Adipocyte (in vitro differentiated cells): ENCODE measurements at regions not wholly inside any gene's neighbourhood (a gene's known extent, or its start where the extent isn't known, plus 50 kb on each side); places are given as distances from the start of the nearest gene placed in this dataset.

ENCODE experiments used
- DNase-seq: peaks from one replicate; pipeline ENCODE4 v3.0.0-alpha.2; 2015; ENCODE audit warnings: low read depth
- H3K27me3 ChIP-seq: replicated peaks from 2 replicates; pipeline ENCODE4 v1.7.0; 2013; ENCODE audit warnings: mild to moderate bottlenecking, low read length, moderate library complexity; ENCODE audit not compliant: control insufficient read depth, insufficient read depth
- H3K36me3 ChIP-seq: 2 replicates; pipeline ENCODE4 v1.7.0; 2013; ENCODE audit warnings: low read length, mild to moderate bottlenecking, moderate library complexity; ENCODE audit not compliant: control insufficient read depth, insufficient read depth, severe bottlenecking
- H3K4me1 ChIP-seq: 2 replicates; pipeline ENCODE4 v1.7.0; 2013; ENCODE audit warnings: mild to moderate bottlenecking, low read length, moderate library complexity; ENCODE audit not compliant: control insufficient read depth, insufficient read depth
- H3K4me3 ChIP-seq: 2 replicates; pipeline ENCODE4 v1.7.0; 2013; ENCODE audit warnings: mild to moderate bottlenecking, low read length, moderate library complexity
- H3K9ac ChIP-seq: 2 replicates; pipeline ENCODE4 v1.7.0; 2013; ENCODE audit warnings: mild to moderate bottlenecking, low read length, moderate library complexity
- H3K9me3 ChIP-seq: 2 replicates; pipeline ENCODE4 v1.7.0; 2013; ENCODE audit warnings: mild to moderate bottlenecking, low read length, moderate library complexity; ENCODE audit not compliant: control insufficient read depth

DNA sequence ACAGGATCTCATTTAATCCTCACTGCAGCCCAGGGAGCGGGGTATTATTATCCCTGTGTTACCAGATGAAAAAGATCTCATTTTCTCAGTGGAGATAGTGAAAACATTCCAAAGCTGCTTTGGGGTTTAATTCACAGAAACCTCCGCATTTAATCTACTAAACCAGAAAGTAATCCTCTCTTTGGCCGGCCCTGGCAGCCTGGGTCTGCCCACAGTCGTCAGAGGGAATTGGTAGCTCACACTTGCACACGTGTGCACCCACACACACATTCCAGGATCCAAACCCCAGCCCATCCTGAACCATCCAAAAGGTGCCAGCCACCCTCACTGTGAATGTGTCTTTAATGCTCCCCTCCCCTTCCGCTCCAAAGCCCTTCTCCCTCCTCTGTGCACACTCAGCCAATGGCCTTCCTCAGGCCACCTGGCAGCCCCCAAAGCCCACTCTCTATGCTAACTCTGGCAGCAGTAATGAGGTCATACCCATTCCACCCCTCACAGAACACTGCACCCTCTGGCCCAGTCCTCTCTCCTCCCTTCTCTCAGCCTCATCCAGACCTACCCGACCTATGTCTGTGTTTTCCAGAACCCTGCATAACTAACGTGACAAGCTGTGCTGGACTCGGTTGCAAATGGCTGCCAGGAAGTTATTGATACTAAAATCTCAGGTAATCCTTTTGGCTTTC is 466.2 kb downstream of the SOX6 start:
- Histone ChIP-seq H3K4me3 (no peak overlapping the region), H3K27me3 (peaks cover 44% of the 10 kb centered on the region), H3K9ac (no peak overlapping the region), H3K4me1 (no peaks in the 10 kb centered on the region), H3K36me3 (no peaks in the 10 kb centered on the region), H3K9me3 (no peaks in the 10 kb centered on the region)
- peak; percentile 61 for DNase-seq

- DNase-seq: peak; percentile 56
- H3K36me3 ChIP-seq: no peaks in the 10 kb centered on the region
- H3K4me1 ChIP-seq: peaks cover 6% of the 10 kb centered on the region
- no peak overlapping the region for H3K4me3 ChIP-seq
- no peak overlapping the region for H3K9ac ChIP-seq
- H3K27me3 ChIP-seq: peaks cover 52% of the 10 kb centered on the region
- H3K9me3 ChIP-seq: no peaks in the 10 kb centered on the region
Measured at GRCh38 chr11:15893080-15893492, 463.3 kb downstream of the SOX6 start.

GRCh38 chr11:15896026-15896425 is 460.3 kb downstream of the SOX6 start:
- H3K9ac ChIP-seq: no peak overlapping the region
- no peak for DNase-seq
- no peaks in the 10 kb centered on the region for H3K9me3 ChIP-seq
- peaks cover 50% of the 10 kb centered on the region for H3K27me3 ChIP-seq
- H3K4me1 ChIP-seq: peaks cover 6% of the 10 kb centered on the region
- H3K36me3 ChIP-seq: no peaks in the 10 kb centered on the region
- H3K4me3 ChIP-seq: no peak overlapping the region

DNA sequence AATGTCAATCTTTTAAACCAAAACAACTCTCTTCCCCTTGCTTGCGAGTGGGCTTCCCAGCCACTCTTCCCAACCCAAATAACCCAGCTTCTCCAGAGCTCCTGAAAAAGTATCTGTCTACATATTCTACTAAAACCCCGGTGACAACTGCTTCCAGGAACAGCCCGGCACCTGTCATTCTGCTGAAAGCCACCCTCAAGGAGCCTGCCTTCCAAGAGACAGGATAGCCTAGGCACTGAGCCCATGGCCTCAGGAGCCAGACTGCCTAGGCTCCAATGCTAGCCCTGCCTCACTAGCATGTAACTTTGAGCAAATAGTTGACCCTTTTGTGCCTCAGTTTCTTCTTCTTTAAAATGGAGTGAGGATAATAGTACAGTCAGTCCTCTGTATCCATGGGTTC is 459.8 kb downstream of the SOX6 start:
- Histone ChIP-seq H3K9ac (no peak overlapping the region), H3K4me1 (peaks cover 6% of the 10 kb centered on the region), H3K36me3 (no peaks in the 10 kb centered on the region), H3K9me3 (no peaks in the 10 kb centered on the region), H3K4me3 (no peak overlapping the region), H3K27me3 (peaks cover 48% of the 10 kb centered on the region)
- DNase-seq: no peak

GRCh38 chr11:15897211-15897960 is 459.0 kb downstream of the SOX6 start:
- no peaks in the 10 kb centered on the region for H3K36me3 ChIP-seq
- H3K4me3 ChIP-seq: no peak overlapping the region
- H3K27me3 ChIP-seq: peaks cover 40% of the 10 kb centered on the region
- no peak overlapping the region for H3K9ac ChIP-seq
- peak; percentile 62 for DNase-seq
- no peaks in the 10 kb centered on the region for H3K9me3 ChIP-seq
- H3K4me1 ChIP-seq: peaks cover 6% of the 10 kb centered on the region

- DNase-seq: no peak
- Histone ChIP-seq H3K4me1 (peaks cover 6% of the 10 kb centered on the region), H3K27me3 (peaks cover 35% of the 10 kb centered on the region), H3K36me3 (no peaks in the 10 kb centered on the region), H3K9ac (no peak overlapping the region), H3K4me3 (no peak overlapping the region), H3K9me3 (no peaks in the 10 kb centered on the region)
Measured at GRCh38 chr11:15901054-15901453, 455.3 kb downstream of the SOX6 start.

DNA sequence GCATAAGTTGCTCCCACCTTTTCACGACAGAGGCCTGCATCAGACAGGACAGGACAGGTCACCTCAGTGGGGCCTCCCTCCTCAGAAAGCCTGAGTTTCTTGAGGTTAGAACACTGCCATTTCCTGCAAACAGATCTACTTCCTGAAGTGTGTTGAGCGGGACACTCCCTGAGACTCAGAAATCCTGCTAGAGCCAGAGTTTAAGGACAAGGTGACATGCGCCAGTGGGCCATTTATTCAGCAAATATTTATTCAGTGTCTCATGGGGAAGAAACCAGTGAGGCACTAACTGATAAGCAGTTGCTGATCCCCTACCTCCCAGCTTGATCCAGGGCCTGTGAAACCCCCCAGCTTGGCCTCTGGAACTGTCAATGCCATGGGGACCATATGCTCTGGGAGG is 454.6 kb downstream of the SOX6 start:
- H3K9me3 ChIP-seq: no peaks in the 10 kb centered on the region
- H3K4me1 ChIP-seq: peaks cover 6% of the 10 kb centered on the region
- DNase-seq: no peak
- H3K36me3 ChIP-seq: no peaks in the 10 kb centered on the region
- no peak overlapping the region for H3K9ac ChIP-seq
- no peak overlapping the region for H3K4me3 ChIP-seq
- H3K27me3 ChIP-seq: peaks cover 31% of the 10 kb centered on the region

- no peaks in the 10 kb centered on the region for H3K9me3 ChIP-seq
- no peaks in the 10 kb centered on the region for H3K4me1 ChIP-seq
- no peak for DNase-seq
- H3K36me3 ChIP-seq: no peaks in the 10 kb centered on the region
- H3K9ac ChIP-seq: no peak overlapping the region
- peaks cover 27% of the 10 kb centered on the region for H3K27me3 ChIP-seq
- H3K4me3 ChIP-seq: no peak overlapping the region
Measured at GRCh38 chr11:15903246-15903645, 453.1 kb downstream of the SOX6 start.

GRCh38 chr11:15905366-15906104 is 450.8 kb downstream of the SOX6 start:
- Histone ChIP-seq H3K9ac (no peak overlapping the region), H3K27me3 (peaks cover 23% of the 10 kb centered on the region), H3K4me3 (no peak overlapping the region), H3K36me3 (no peaks in the 10 kb centered on the region), H3K9me3 (no peaks in the 10 kb centered on the region), H3K4me1 (no peaks in the 10 kb centered on the region)
- no peak for DNase-seq

DNA sequence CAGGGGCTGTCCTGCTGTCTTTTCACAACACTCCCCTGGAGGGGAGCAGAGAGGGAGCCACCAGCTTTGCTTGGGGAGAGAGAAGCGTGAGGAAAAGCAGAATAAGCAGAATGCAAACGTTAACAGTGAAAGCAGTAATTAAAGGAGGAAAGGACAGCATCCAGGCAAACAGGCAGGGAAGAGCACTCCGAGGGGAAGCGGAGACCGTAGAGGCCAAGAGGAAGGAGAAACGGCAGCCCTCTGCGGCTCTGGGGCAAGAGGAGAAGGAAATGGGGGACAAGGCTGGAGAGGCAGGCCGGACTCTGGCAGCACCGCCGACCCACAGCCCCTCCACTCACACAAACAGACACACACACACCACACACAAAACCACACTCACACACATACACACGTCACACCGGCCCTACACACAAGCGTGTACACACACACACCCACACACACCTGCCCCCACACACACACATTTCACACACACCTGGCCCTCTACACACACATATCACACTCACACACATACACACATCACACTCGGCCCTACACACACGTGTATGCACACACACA is 449.8 kb downstream of the SOX6 start:
- Histone ChIP-seq H3K4me3 (no peak overlapping the region), H3K4me1 (no peaks in the 10 kb centered on the region), H3K27me3 (peaks cover 23% of the 10 kb centered on the region), H3K9me3 (no peaks in the 10 kb centered on the region), H3K36me3 (no peaks in the 10 kb centered on the region), H3K9ac (no peak overlapping the region)
- no peak for DNase-seq

DNA sequence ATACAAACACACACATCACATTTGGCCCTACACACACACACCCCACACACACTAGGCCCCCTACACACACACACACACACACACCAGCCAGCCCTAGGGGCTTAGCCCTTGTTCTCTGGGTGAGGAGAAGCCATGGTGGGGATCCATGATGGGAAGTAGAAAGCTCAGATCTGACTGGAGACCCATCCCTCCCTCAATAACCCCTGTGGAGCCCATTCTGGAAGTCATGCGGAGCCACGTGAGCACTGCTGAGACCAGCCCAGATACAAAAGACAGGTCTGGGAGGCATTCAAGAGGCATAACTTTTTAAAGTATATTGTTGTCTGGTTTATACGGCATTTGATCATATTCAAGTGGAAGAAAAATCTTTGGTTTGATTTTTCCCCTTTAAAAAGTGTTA is 448.5 kb downstream of the SOX6 start:
- H3K36me3 ChIP-seq: no peaks in the 10 kb centered on the region
- peaks cover 23% of the 10 kb centered on the region for H3K27me3 ChIP-seq
- H3K9me3 ChIP-seq: no peaks in the 10 kb centered on the region
- H3K4me3 ChIP-seq: no peak overlapping the region
- H3K4me1 ChIP-seq: no peaks in the 10 kb centered on the region
- no peak for DNase-seq
- no peak overlapping the region for H3K9ac ChIP-seq
